ENCODE measurements at regions not wholly inside any gene's neighbourhood (a gene's known extent, or its start where the extent isn't known, plus 50 kb on each side); places are given as distances from the start of the nearest gene placed in this dataset.

DNA sequence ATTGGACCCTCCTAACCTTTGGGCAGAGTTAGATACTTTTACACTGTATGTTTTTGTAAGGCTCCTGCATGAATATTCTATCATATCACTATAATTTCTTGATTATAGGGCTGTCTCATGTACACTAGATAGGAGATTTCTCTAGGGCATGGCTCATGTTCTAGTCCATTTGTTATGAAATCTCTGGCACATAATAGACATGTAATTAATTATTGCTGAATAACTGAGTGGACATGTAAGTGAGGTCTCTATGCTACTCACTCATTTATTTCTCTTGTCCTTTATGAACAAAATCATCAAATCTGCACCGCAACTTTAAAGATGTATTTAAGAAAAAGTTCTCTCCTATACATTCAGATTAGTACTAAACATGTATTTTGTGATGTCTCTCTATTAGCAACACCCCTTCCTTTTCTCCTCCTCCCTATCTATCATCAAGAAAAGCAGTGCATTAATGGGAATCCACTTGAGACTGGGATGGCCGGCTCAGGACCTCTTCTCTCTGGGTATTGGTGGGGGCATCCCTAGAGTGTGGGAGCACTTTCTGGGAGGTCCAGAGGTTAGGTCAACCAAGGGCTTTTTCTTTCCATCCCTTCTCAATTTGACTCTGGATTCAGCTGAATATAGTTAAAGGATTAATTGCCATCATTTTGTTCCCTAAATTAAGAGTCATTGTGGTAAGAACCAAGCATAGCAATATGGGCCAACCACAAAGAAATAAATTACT lies 168.0 kb upstream of the HMGA2 start:
- H3K27ac ChIP-seq, result no peak overlapping the region
- no peaks in the 10 kb centered on the region for H3K79me2 ChIP-seq (ENCODE audit: insufficient read depth, low read depth)
- H3K4me1 ChIP-seq (ENCODE audit: low read depth, poor library complexity, severe bottlenecking), result no peaks in the 10 kb centered on the region
- no peaks in the 10 kb centered on the region for H3K36me3 ChIP-seq (ENCODE audit: insufficient read depth)
- TF ChIP-seq, protein P1, sequence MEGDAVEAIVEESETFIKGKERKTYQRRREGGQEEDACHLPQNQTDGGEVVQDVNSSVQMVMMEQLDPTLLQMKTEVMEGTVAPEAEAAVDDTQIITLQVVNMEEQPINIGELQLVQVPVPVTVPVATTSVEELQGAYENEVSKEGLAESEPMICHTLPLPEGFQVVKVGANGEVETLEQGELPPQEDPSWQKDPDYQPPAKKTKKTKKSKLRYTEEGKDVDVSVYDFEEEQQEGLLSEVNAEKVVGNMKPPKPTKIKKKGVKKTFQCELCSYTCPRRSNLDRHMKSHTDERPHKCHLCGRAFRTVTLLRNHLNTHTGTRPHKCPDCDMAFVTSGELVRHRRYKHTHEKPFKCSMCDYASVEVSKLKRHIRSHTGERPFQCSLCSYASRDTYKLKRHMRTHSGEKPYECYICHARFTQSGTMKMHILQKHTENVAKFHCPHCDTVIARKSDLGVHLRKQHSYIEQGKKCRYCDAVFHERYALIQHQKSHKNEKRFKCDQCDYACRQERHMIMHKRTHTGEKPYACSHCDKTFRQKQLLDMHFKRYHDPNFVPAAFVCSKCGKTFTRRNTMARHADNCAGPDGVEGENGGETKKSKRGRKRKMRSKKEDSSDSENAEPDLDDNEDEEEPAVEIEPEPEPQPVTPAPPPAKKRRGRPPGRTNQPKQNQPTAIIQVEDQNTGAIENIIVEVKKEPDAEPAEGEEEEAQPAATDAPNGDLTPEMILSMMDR (conservative IDR thresholded peaks at IDR 0.05; ENCODE audit: low read depth, low read length), result no peak
- no peak overlapping the region for H3K4me2 ChIP-seq
- H3K9ac ChIP-seq, result no peak overlapping the region
- no peaks in the 10 kb centered on the region for H3K27me3 ChIP-seq (ENCODE audit: insufficient read depth, low read depth)
- H2AFZ ChIP-seq (ENCODE audit: low read depth), result no peak overlapping the region
- no peak overlapping the region for H3K4me3 ChIP-seq (IDR thresholded peaks at IDR 0.05; ENCODE audit: insufficient read depth, low read depth, low read length)
- H4K20me1 ChIP-seq (ENCODE audit: insufficient read depth), result no peaks in the 10 kb centered on the region

DNA sequence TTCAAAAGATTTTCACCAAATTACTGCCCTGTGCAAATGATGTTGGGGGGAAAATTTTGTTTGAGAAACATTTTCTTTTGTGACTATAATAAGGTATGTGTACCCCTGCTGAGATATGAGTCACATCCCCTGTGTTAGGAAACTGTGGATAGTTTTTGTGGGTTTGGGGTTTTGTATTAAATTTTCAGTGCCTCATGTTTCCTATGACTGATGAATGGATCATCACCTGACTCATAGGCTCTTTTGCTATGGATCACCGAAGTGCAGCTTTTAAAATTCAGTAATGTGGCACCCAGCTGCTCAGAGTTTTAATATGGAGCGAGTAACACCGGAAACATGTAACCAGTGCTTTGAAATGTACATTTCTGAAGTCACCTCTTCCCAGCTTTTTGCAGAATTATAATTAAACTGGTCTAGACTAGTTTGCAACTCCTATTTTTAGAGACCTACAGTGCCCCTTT lies 167.4 kb upstream of the HMGA2 start:
- Histone ChIP-seq H3K79me2 (ENCODE audit: insufficient read depth, low read depth) (no peaks in the 10 kb centered on the region), H2AFZ (ENCODE audit: low read depth) (no peak overlapping the region), H3K27me3 (ENCODE audit: insufficient read depth, low read depth) (no peaks in the 10 kb centered on the region), H3K4me2 (no peak overlapping the region), H3K27ac (no peak overlapping the region), H3K9ac (no peak overlapping the region), H3K4me3 (IDR thresholded peaks at IDR 0.05; ENCODE audit: insufficient read depth, low read depth, low read length) (no peak overlapping the region), H3K4me1 (ENCODE audit: low read depth, poor library complexity, severe bottlenecking) (no peaks in the 10 kb centered on the region), H3K36me3 (ENCODE audit: insufficient read depth) (no peaks in the 10 kb centered on the region), H4K20me1 (ENCODE audit: insufficient read depth) (no peaks in the 10 kb centered on the region)
- TF ChIP-seq, protein P1 (conservative IDR thresholded peaks at IDR 0.05; ENCODE audit: low read depth, low read length), result no peak

DNA sequence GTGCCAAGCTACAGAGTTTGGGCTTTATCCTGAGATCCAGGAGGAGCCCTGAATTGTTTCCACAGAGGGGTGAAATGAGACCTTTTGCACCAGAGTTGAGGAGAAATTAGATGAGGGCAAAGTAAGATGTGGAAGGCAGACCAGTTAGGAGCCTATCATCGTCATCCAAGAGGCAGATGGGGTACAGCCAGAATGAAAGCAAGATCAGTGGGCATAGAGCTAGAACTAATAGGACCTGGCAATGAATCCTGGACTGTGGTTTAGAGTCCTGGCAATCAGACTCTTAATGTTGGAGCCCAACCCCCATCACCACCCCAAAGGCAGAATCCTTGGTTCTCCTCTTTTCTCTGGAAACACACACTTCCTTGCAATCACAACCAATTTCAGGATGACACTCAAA lies 166.6 kb upstream of the HMGA2 start:
- Histone ChIP-seq H3K4me2 (no peak overlapping the region), H3K4me3 (IDR thresholded peaks at IDR 0.05; ENCODE audit: insufficient read depth, low read depth, low read length) (no peak overlapping the region), H3K27ac (no peak overlapping the region), H3K9ac (no peak overlapping the region), H3K27me3 (ENCODE audit: insufficient read depth, low read depth) (no peaks in the 10 kb centered on the region), H3K36me3 (ENCODE audit: insufficient read depth) (no peaks in the 10 kb centered on the region), H4K20me1 (ENCODE audit: insufficient read depth) (no peaks in the 10 kb centered on the region), H2AFZ (ENCODE audit: low read depth) (no peak overlapping the region), H3K4me1 (ENCODE audit: low read depth, poor library complexity, severe bottlenecking) (no peaks in the 10 kb centered on the region), H3K79me2 (ENCODE audit: insufficient read depth, low read depth) (no peaks in the 10 kb centered on the region)
- TF ChIP-seq, protein P1 (conservative IDR thresholded peaks at IDR 0.05; ENCODE audit: low read depth, low read length), result no peak

DNA sequence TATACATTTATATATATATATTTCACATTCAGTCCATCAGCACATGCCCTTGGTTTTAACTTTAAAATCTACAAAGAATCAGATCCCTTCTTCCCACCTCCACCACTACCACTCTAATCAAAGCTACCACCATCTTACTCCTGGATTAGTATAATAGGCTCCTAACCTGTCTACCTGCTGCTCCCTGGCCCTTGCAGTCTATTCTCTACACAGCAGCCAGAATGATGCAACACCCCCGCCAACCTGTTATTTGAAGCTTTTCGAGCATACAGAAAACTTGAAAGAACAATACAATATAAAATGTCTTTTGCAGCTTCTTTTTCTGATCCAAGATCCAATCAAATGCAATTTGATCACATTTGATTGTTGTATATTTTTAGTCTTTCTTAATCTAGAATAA lies 165.9 kb upstream of the HMGA2 start:
- Histone ChIP-seq H3K4me3 (IDR thresholded peaks at IDR 0.05; ENCODE audit: insufficient read depth, low read depth, low read length) (no peak overlapping the region), H3K4me2 (no peak overlapping the region), H2AFZ (ENCODE audit: low read depth) (no peak overlapping the region), H3K36me3 (ENCODE audit: insufficient read depth) (no peaks in the 10 kb centered on the region), H3K79me2 (ENCODE audit: insufficient read depth, low read depth) (no peaks in the 10 kb centered on the region), H3K9ac (no peak overlapping the region), H3K27me3 (ENCODE audit: insufficient read depth, low read depth) (no peaks in the 10 kb centered on the region), H4K20me1 (ENCODE audit: insufficient read depth) (no peaks in the 10 kb centered on the region), H3K4me1 (ENCODE audit: low read depth, poor library complexity, severe bottlenecking) (no peaks in the 10 kb centered on the region), H3K27ac (no peak overlapping the region)
- TF ChIP-seq, protein P1 (conservative IDR thresholded peaks at IDR 0.05; ENCODE audit: low read depth, low read length), result no peak

Data from KMS-11 (cell line).